Stimulated activated CD8-positive, alpha-beta memory T cell treated with anti-CD3 and anti-CD28 coated beads, Interleukin-12 subunit alpha, Interleukin-12 subunit beta, amount 100 ng/mL, for 4 hours (primary cell): ENCODE measurements at regions not wholly inside any gene's neighbourhood (a gene's known extent, or its start where the extent isn't known, plus 50 kb on each side); places are given as distances from the start of the nearest gene placed in this dataset.
"Not testable (repeated sequence)": the region's sequence is repeated elsewhere in the genome, so short reads cannot be mapped to it uniquely, and the experiment has no call there.

Experiments
- DNase-seq: peaks from one replicate; pipeline ENCODE4 v3.0.0-alpha.2; 2020; ENCODE audit warnings: low read depth

- DNase-seq = no peak
These were observed 343.1 kb upstream of the FRG2C start for GRCh38 chr3:75321060-75321459.

- not testable (repeated sequence) for DNase-seq
These were observed 340.2 kb upstream of the FRG2C start for GRCh38 chr3:75323936-75324335.

- DNase-seq = no peak
These were observed 338.4 kb upstream of the FRG2C start for GRCh38 chr3:75325716-75326115.

GRCh38 chr3:75327453-75327852, 336.7 kb upstream of the FRG2C start:
- DNase-seq = no peak

- DNase-seq = no peak
These were observed 334.5 kb upstream of the FRG2C start for GRCh38 chr3:75329476-75330097.

DNA sequence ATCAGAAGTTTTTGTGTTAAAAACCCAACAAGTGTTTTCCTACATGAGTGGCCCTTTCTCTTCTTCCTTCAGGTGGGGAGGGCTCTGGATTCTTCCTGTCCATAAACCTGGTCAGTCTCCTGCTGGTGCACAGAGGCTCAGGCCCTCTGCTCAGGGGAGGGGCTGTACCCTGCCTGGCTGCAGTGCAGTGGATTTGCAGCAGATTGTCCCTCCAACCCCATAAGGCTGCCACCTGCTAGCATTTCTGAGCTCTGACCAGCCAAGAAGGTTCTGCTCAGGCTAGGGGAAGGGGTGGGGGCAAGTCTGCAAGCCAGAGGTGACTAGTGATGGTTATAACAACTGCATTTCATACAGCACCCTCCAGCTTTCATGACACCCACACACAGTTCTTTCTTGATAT, 333.7 kb upstream of the FRG2C start:
- DNase-seq = not testable (repeated sequence)

DNA sequence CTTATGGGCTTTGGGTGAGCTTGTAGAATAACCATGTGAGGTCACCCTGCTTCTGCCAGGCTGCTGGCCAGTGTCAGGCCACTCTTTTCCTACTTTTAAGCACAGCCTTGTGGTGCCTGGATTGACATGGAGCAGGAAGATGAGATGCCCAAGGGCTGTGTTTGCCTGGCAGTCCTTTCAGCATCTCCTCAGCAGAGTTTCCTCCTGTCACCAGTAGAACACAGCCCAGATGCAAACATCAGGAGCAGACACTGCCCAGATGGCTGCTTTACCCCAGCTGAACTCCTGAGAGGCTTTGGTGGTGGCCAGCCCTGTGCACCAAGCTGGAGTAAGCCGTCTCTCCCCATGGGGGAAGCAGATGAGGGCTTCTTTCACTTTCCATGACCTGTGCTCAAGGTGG, 332.0 kb upstream of the FRG2C start:
- not testable (repeated sequence) for DNase-seq

DNA sequence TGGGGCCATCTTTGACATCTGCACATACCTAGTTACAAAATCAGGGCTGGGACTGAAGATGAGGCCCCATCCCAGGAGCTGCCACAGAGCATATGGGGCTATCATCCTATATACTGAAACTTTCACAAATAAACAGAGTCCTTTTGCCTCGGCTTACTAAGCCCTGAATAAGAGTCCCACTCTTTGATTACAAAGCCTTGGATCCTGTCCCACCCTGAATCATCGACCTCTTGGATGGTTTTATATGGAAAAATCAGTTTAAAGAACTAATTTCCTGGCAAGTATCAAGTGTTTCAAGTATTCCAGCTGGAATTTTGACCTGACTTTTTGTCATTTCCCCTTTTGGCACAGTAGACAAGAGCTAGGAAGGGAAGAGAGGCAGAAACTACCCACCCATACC, 331.3 kb upstream of the FRG2C start:
- no peak for DNase-seq

DNA sequence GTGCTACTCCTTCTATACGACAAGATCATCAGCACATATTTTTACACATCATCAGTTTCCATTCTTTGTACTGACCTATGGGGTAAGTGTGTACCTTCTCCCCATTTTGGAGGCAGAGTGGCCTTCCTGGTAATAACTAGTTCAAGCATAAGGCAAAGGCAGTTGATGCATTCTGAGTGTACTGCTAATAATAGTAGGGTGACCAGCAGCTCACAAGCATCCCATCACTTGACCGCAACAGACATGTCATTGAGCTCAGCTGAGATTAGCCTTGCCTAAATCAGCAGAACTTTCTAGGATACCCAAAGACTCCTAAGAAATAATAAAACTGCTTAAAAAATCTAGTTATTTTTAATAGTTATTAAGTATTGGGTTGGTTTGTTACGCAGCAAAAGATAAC, 329.8 kb upstream of the FRG2C start:
- DNase-seq = no peak

DNA sequence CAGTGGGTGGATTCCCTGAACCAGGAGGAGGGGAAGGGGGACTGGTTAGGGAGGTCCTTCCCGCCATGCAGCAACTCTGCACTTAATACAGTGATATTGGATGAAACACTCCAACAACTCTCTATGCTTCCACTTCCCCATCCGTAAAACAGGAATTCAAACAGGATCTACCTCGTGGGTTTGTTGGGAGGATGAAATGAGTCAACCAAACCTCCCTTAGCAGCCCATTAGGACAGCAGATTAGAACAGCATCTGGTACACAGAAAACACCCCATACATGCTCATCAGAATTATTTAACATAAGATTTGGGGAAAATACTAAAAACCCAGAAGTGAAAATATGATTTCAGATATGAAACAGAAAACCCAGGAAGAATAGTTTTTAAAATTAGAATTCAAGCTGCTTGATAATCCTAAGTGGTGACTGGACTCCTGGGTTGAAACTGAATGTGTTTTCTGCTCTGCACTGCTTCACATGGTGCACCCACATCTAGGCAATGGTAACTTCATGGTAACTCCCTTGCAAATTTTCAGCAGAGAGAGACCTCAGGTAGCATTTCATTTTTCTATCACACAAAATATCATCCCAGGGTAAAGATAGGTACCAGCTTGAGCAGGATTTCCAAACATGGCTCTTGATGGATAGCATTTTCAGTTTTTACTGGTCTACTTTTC, 326.8 kb upstream of the FRG2C start:
- no peak for DNase-seq

DNA sequence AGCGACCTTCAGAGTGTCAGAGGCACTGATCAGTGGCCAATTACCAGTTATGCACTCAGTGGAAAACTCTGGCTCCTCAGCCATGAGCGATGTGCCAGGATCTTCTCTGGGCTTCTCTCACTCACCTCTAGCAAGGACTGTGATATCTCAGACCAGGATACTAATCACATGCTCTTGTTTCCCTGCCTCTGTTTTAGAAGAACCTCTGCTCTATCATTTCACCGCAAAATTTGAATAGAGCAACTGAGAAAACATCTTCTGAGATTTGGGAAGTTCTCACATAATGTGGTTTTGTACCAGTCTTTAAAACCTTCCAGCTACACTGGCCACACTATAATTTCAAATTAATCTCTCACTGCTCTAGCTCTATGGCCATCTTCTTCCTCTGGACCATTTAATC, 325.8 kb upstream of the FRG2C start:
- no peak for DNase-seq

GRCh38 chr3:75341324-75342067, 322.6 kb upstream of the FRG2C start:
- DNase-seq = no peak

DNA sequence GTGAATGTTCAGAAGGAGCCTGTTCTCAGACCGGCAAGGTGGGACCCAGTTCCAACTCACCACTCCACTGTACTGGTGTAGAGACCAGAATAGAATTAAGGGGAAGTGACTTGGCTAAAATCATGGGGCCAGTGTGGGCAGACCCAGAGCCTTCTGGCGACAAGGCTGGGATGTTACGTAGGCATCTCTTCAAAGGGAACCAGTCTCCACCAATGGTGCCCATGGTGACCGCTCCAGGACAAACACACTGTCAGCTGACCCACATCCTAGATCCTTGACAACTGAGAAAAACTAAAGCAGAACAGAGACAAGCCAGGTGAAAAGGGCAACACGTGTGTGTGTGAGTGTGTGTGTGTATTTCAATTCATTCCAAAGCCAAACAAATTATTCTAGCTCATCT, 321.7 kb upstream of the FRG2C start:
- no peak for DNase-seq

GRCh38 chr3:75350536-75350935, 313.6 kb upstream of the FRG2C start:
- DNase-seq = not testable (repeated sequence)

- DNase-seq = not testable (repeated sequence)
These were observed 301.9 kb upstream of the FRG2C start for GRCh38 chr3:75362086-75362784.

DNA sequence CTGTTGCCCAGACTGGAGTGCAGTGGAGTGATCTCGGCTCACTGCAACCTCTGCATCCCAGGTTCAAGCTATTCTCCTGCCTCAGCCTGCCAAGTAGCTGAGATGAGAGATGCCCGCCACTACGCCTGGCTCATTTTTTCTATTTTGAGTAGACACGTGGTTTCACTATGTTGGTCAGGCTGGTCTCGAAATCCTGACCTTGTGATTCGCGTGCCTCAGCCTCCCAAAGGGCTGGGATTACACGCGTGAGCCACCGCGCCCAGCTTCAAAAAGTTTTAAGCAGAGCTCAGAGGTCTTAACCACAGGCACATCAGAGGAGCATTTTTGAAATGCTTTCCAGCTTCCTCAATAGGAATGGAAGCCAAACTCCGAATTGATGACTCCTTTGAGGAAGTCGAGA, 291.2 kb upstream of the FRG2C start:
- DNase-seq = not testable (repeated sequence)

DNA sequence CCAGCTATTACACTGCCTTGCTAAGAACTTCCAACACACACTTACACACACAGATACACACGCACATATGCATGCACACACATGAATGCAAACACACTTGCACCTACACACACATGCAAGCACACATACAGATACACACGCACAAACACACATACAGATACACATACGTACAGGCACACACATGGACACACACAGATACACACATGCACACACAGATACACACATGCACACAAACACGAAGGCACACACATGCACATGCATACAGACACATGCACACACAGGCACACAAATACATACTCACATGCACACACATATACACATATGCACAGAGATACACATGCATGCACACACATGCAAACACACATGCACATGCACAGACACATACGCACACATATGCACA, 284.3 kb upstream of the FRG2C start:
- DNase-seq = not testable (repeated sequence)

- no peak for DNase-seq
These were observed 283.8 kb upstream of the FRG2C start for GRCh38 chr3:75380276-75380771.

DNA sequence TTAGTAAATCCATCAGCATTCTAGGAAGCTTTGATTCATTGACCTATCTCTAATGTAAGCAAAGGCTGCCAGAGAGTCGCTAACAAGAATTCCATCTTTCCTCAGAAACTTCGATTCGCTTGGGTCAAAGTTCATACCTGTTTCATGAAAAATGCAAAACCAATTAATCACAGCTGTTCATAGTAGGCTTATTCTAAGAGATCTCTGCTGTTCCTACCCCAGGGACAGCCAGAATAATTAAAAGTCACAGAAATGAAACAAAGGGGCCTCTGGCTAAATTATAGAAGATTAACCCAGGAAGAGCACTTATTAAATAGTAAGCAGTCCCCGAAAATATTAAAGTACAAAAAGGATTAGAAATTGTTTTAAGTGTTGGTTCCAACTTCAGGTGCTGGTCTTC, 280.1 kb upstream of the FRG2C start:
- not testable (repeated sequence) for DNase-seq

GRCh38 chr3:75388486-75389124, 275.5 kb upstream of the FRG2C start:
- not testable (repeated sequence) for DNase-seq

- DNase-seq = not testable (repeated sequence)
These were observed 270.8 kb upstream of the FRG2C start for GRCh38 chr3:75393288-75393694.

DNA sequence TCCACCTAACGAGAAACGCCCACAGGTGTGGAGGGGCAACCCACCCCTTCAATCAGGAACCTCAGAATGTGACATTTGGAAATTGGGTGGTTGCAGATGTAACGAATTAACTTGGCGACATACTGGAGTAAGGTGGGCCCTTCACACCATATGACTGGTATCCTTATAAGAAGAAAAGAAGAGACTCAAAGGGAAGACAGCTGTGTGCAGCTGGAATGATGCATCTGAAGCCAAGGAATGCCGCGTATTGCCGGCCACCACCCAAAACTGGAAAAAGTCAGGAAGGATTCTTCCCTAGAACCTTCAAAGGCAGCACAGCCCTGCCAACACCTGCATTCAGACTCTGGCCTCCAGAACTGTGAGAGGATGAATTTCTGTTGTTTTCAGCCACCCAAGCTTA, 270.0 kb upstream of the FRG2C start:
- DNase-seq = not testable (repeated sequence)
